Stimulated activated CD8-positive, alpha-beta memory T cell treated with anti-CD3 and anti-CD28 coated beads, Interleukin-15, amount 100 ng/mL, for 1 hour (primary cell): ENCODE measurements at regions not wholly inside any gene's neighbourhood (a gene's known extent, or its start where the extent isn't known, plus 50 kb on each side); places are given as distances from the start of the nearest gene placed in this dataset.
"Not testable (repeated sequence)": the region's sequence is repeated elsewhere in the genome, so short reads cannot be mapped to it uniquely, and the experiment has no call there.

Experiments used
- DNase-seq: peaks from one replicate; pipeline ENCODE4 v3.0.0-alpha.2; 2020; ENCODE audit warnings: low read depth

GRCh38 chr15:69602921-69603320 lies 150.3 kb downstream of the RPLP1 start:
- DNase-seq, result no peak

GRCh38 chr15:69603369-69604071 lies 150.9 kb downstream of the RPLP1 start:
- DNase-seq, result no peak

GRCh38 chr15:69604072-69604411 lies 151.4 kb downstream of the RPLP1 start:
- DNase-seq, result no peak

GRCh38 chr15:69606144-69606543 lies 153.5 kb downstream of the RPLP1 start:
- DNase-seq, result no peak

GRCh38 chr15:69606921-69607500 lies 154.4 kb downstream of the RPLP1 start:
- no peak for DNase-seq

- DNase-seq, result no peak
Observed at GRCh38 chr15:69608661-69609060, 156.0 kb downstream of the RPLP1 start.

GRCh38 chr15:69609176-69609575 lies 156.6 kb downstream of the RPLP1 start:
- DNase-seq, result no peak

GRCh38 chr15:69609776-69610175 lies 157.2 kb downstream of the RPLP1 start:
- DNase-seq, result no peak

- no peak for DNase-seq
Observed at GRCh38 chr15:69610277-69610676, 157.7 kb downstream of the RPLP1 start.

- no peak for DNase-seq
Observed at GRCh38 chr15:69610858-69611257, 158.2 kb downstream of the RPLP1 start.

- DNase-seq, result no peak
Observed at GRCh38 chr15:69612112-69612511, 159.5 kb downstream of the RPLP1 start.

- no peak for DNase-seq
Observed at GRCh38 chr15:69613182-69613581, 160.6 kb downstream of the RPLP1 start.

- DNase-seq, result no peak
Observed at GRCh38 chr15:69613988-69614387, 161.4 kb downstream of the RPLP1 start.

GRCh38 chr15:69615736-69616135 lies 163.1 kb downstream of the RPLP1 start:
- no peak for DNase-seq

- no peak for DNase-seq
Observed at GRCh38 chr15:69616558-69616957, 163.9 kb downstream of the RPLP1 start.

GRCh38 chr15:69617144-69617543 lies 164.5 kb downstream of the RPLP1 start:
- not testable (repeated sequence) for DNase-seq

GRCh38 chr15:69623392-69624154 lies 171.0 kb downstream of the RPLP1 start:
- DNase-seq, result no peak

GRCh38 chr15:69624155-69624520 lies 171.5 kb downstream of the RPLP1 start:
- DNase-seq, result no peak

- no peak for DNase-seq
Observed at GRCh38 chr15:69624816-69625215, 172.2 kb downstream of the RPLP1 start.

GRCh38 chr15:69625328-69625727 lies 172.7 kb downstream of the RPLP1 start:
- DNase-seq, result no peak

- DNase-seq, result no peak
Observed at GRCh38 chr15:69626095-69627066, 173.8 kb downstream of the RPLP1 start.

GRCh38 chr15:69627548-69628158 lies 175.0 kb downstream of the RPLP1 start:
- no peak for DNase-seq
